GM12874 (cell line): ENCODE measurements at regions not wholly inside any gene's neighbourhood (a gene's known extent, or its start where the extent isn't known, plus 50 kb on each side); places are given as distances from the start of the nearest gene placed in this dataset.

Source experiments
- TF ChIP-seq, protein P1 (sequence below): IDR thresholded peaks from 2 replicates; pipeline ENCODE4 v1.5.1; 2011; ENCODE audit warnings: low read depth, mild to moderate bottlenecking, control low read depth, low read length, moderate library complexity; ENCODE audit not compliant: insufficient read depth

- TF ChIP-seq, protein P1, sequence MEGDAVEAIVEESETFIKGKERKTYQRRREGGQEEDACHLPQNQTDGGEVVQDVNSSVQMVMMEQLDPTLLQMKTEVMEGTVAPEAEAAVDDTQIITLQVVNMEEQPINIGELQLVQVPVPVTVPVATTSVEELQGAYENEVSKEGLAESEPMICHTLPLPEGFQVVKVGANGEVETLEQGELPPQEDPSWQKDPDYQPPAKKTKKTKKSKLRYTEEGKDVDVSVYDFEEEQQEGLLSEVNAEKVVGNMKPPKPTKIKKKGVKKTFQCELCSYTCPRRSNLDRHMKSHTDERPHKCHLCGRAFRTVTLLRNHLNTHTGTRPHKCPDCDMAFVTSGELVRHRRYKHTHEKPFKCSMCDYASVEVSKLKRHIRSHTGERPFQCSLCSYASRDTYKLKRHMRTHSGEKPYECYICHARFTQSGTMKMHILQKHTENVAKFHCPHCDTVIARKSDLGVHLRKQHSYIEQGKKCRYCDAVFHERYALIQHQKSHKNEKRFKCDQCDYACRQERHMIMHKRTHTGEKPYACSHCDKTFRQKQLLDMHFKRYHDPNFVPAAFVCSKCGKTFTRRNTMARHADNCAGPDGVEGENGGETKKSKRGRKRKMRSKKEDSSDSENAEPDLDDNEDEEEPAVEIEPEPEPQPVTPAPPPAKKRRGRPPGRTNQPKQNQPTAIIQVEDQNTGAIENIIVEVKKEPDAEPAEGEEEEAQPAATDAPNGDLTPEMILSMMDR: no peak
These were observed 239.1 kb upstream of the SGO1 start for GRCh38 chr3:20425138-20425537.

GRCh38 chr3:20424086-20424485 lies 238.1 kb upstream of the SGO1 start:
- TF ChIP-seq, protein P1: no peak

GRCh38 chr3:20422391-20422790 lies 236.4 kb upstream of the SGO1 start:
- TF ChIP-seq, protein P1: no peak

- TF ChIP-seq, protein P1: no peak
These were observed 231.5 kb upstream of the SGO1 start for GRCh38 chr3:20417388-20418108.

DNA sequence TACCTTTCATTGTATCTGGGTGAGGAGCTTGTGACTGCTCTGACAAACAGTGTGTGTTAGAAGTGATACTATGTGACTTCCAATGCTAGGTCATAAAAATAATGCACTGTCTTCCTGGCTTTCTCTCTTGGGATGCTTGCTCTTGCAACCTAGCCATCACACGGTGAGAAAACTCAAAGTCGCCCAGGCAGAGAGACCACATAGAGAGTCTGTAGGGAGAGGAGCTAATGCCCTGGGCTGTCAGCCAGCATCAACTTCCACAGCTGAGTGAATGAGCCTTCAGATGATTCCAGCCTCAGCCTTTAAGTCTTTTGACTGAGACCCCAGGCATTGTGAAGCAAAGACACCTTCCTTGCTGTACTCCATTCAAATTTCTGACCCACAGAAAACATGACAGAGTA lies 220.6 kb upstream of the SGO1 start:
- TF ChIP-seq, protein P1: no peak

GRCh38 chr3:20405744-20406143 lies 219.7 kb upstream of the SGO1 start:
- TF ChIP-seq, protein P1: no peak

GRCh38 chr3:20405231-20405630 lies 219.2 kb upstream of the SGO1 start:
- TF ChIP-seq, protein P1: no peak

- TF ChIP-seq, protein P1: no peak
These were observed 218.7 kb upstream of the SGO1 start for GRCh38 chr3:20404741-20405100.
